ENCODE measurements at regions not wholly inside any gene's neighbourhood (a gene's known extent, or its start where the extent isn't known, plus 50 kb on each side); places are given as distances from the start of the nearest gene placed in this dataset.

GRCh38 chr11:11157185-11157584, 195.9 kb downstream of the CSNK2A3 start:
- Mint-ChIP-seq H3K9me3 (peaks cover 2% of the 10 kb centered on the region), H3K36me3 (ENCODE audit: low read depth) (no peaks in the 10 kb centered on the region), H3K4me1 (no peaks in the 10 kb centered on the region), H3K27me3 (ENCODE audit: low read depth) (no peaks in the 10 kb centered on the region), H3K27ac (ENCODE audit: unreplicated experiment) (no peak overlapping the region), H3K4me3 (no peak overlapping the region)
- peak; percentile 34 for DNase-seq (ENCODE audit: low read depth, low spot score)
- TF ChIP-seq, protein P1, sequence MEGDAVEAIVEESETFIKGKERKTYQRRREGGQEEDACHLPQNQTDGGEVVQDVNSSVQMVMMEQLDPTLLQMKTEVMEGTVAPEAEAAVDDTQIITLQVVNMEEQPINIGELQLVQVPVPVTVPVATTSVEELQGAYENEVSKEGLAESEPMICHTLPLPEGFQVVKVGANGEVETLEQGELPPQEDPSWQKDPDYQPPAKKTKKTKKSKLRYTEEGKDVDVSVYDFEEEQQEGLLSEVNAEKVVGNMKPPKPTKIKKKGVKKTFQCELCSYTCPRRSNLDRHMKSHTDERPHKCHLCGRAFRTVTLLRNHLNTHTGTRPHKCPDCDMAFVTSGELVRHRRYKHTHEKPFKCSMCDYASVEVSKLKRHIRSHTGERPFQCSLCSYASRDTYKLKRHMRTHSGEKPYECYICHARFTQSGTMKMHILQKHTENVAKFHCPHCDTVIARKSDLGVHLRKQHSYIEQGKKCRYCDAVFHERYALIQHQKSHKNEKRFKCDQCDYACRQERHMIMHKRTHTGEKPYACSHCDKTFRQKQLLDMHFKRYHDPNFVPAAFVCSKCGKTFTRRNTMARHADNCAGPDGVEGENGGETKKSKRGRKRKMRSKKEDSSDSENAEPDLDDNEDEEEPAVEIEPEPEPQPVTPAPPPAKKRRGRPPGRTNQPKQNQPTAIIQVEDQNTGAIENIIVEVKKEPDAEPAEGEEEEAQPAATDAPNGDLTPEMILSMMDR (conservative IDR thresholded peaks at IDR 0.05): peak; percentile 60

- TF ChIP-seq, protein P1 (conservative IDR thresholded peaks at IDR 0.05): peak; percentile 62
- no peaks in the 10 kb centered on the region for H3K27me3 Mint-ChIP-seq (ENCODE audit: low read depth)
- no peaks in the 10 kb centered on the region for H3K36me3 Mint-ChIP-seq (ENCODE audit: low read depth)
- no peak overlapping the region for H3K4me3 Mint-ChIP-seq
- H3K4me1 Mint-ChIP-seq: no peaks in the 10 kb centered on the region
- H3K9me3 Mint-ChIP-seq: peaks cover 2% of the 10 kb centered on the region
- peak overlapping the region; percentile 16 for H3K27ac Mint-ChIP-seq (ENCODE audit: unreplicated experiment)
- DNase-seq (ENCODE audit: low read depth, low spot score): peak; percentile 36
Measured at GRCh38 chr11:11155962-11156815, 196.9 kb downstream of the CSNK2A3 start.

DNA sequence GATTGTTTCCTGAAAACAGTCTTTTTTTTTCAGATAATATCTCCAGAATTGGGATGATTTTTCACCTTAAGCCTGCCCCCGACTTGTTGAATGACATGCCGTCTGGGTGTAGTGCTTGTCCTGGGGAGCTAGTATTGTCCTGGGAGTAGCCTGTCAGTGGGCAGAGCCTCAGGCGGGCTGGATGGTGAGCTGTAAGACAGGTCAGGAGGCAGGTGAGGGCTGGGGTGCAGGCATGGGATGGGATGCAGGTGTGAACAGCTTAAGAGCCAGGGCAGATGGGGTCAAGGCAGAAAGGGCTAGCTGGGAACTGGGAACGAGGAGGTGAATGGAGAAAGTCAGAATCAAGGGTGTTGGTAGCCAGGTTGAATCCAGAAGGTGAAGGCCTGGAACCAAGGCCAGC, 200.2 kb downstream of the CSNK2A3 start:
- Mint-ChIP-seq H3K36me3 (ENCODE audit: low read depth) (no peaks in the 10 kb centered on the region), H3K27me3 (ENCODE audit: low read depth) (no peaks in the 10 kb centered on the region), H3K27ac (ENCODE audit: unreplicated experiment) (peak overlapping the region; percentile 95), H3K9me3 (no peaks in the 10 kb centered on the region), H3K4me3 (no peak overlapping the region), H3K4me1 (no peaks in the 10 kb centered on the region)
- DNase-seq (ENCODE audit: low read depth, low spot score): no peak
- TF ChIP-seq, protein P1 (conservative IDR thresholded peaks at IDR 0.05): no peak

DNA sequence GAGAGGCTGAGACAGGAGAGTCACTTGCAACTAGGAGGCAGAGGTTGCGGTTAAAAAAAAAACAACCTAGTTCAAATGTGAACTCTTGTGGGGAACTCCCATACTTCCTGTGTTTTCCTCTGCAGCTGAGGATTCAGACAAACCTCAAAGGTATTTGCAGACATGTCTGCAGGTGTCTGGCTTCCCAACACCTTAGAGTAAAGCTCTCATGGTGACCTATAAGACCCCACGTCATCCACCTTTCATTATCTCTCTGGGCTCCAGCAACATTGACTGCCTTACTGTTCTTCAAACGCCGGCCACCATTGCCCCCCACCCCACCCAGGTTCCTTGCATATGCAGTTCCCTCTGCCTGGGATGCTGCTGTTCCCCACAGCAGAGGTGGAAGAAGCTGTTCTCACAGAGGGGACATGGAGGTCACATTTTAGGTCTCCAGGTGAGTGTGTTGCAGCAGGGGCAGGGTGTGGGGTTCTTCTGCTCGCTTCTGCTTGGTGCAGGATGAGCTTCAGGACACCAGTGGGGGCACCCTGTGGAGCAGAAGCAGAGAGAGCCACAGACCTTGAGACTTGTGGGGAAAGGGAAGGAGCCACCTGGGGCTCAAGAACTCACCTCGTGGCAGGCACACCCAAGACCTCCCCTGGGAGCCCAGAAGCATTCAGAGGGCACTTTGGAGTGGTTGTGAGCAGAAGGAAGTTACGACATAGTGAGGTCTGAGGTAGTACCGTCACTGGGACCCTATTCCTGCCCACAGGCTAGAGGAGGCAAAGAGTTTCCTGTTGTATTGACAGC, 203.2 kb downstream of the CSNK2A3 start:
- no peaks in the 10 kb centered on the region for H3K9me3 Mint-ChIP-seq
- TF ChIP-seq, protein P1 (conservative IDR thresholded peaks at IDR 0.05): no peak
- H3K27me3 Mint-ChIP-seq (ENCODE audit: low read depth): no peaks in the 10 kb centered on the region
- H3K4me1 Mint-ChIP-seq: no peaks in the 10 kb centered on the region
- no peak overlapping the region for H3K4me3 Mint-ChIP-seq
- no peaks in the 10 kb centered on the region for H3K36me3 Mint-ChIP-seq (ENCODE audit: low read depth)
- DNase-seq (ENCODE audit: low read depth, low spot score): no peak
- no peak overlapping the region for H3K27ac Mint-ChIP-seq (ENCODE audit: unreplicated experiment)

- no peak overlapping the region for H3K27ac Mint-ChIP-seq (ENCODE audit: unreplicated experiment)
- no peak overlapping the region for H3K4me3 Mint-ChIP-seq
- no peak for DNase-seq (ENCODE audit: low read depth, low spot score)
- H3K27me3 Mint-ChIP-seq (ENCODE audit: low read depth): no peaks in the 10 kb centered on the region
- no peaks in the 10 kb centered on the region for H3K36me3 Mint-ChIP-seq (ENCODE audit: low read depth)
- H3K9me3 Mint-ChIP-seq: no peaks in the 10 kb centered on the region
- H3K4me1 Mint-ChIP-seq: no peaks in the 10 kb centered on the region
- TF ChIP-seq, protein P1 (conservative IDR thresholded peaks at IDR 0.05): no peak
Measured at GRCh38 chr11:11148596-11148995, 204.5 kb downstream of the CSNK2A3 start.
